Ectodermal cell (in vitro differentiated cells): ENCODE measurements at regions not wholly inside any gene's neighbourhood (a gene's known extent, or its start where the extent isn't known, plus 50 kb on each side); places are given as distances from the start of the nearest gene placed in this dataset.

Source experiments
- H3K27ac ChIP-seq: 2 replicates; pipeline ENCODE4 v1.7.0; 2013; ENCODE audit warnings: mild to moderate bottlenecking, low read depth, low read length; ENCODE audit not compliant: insufficient read depth, poor library complexity, severe bottlenecking
- H3K27me3 ChIP-seq: 2 replicates; pipeline ENCODE4 v1.7.0; 2013; ENCODE audit warnings: mild to moderate bottlenecking, low read length; ENCODE audit not compliant: insufficient read depth, control insufficient read depth, poor library complexity, severe bottlenecking
- H3K36me3 ChIP-seq: one replicate; pipeline ENCODE4 v1.7.0; 2013; ENCODE audit warnings: low read length; ENCODE audit not compliant: control insufficient read depth, insufficient read depth
- H3K4me1 ChIP-seq: one replicate; pipeline ENCODE4 v1.7.0; 2013; ENCODE audit warnings: low read length; ENCODE audit not compliant: control insufficient read depth, insufficient read depth
- H3K4me3 ChIP-seq: 2 replicates; pipeline ENCODE4 v1.7.0; 2013; ENCODE audit warnings: low read depth, low read length, control low read depth; ENCODE audit not compliant: insufficient read depth
- H3K9me3 ChIP-seq: 2 replicates; pipeline ENCODE4 v1.7.0; 2013; ENCODE audit warnings: mild to moderate bottlenecking, low read length, moderate library complexity; ENCODE audit not compliant: control insufficient read depth
- WGBS, 2 experiments: methylation state at CpG; one replicate each; pipeline ENCODE4 v1.1.7; 2013; ENCODE audit warnings: missing lambda C conversion rate in 2 of 2; 5-methylcytosine and 5-hydroxymethylcytosine counted together

DNA sequence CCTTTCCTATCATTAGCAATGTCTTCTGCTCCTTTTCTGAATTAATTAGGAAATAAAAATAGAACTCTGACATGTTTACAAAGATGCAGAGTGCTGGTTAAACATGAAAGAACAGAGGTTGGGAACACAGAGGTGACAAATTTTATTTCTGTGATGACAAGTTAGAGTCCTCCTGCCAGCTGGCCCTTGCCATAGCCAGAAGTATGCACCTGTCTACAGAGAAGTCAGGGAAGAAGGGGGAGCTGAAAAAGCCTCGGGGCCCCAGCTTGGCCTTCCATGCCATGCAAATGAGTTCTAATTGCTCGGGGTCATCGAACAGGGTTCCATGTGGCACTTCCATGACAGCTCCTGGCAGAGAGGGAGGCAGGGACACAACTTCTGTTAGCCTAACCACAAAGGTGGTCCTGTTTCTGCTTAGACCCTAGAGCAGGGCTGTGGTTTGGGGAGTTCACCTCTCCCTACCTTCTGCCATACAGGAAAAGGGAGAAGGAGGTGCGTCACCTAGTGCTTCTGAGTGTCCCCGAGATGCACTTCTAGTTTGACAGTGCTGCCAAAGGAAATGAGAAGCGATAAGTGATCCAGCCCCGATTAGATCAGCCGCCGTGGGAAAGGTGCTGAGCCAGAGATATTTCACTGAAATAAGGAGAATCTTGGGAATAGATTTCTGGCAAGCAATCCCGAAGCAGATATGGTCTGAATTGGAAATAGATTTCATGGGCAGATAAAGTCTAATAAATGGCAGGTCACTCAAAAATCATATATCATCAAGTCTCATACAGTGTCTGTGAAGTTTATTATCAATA lies 155.8 kb upstream of the FOXN3 start:
- Histone ChIP-seq H3K9me3 (no peaks in the 10 kb centered on the region), H3K27ac (no peak overlapping the region), H3K36me3 (no peaks in the 10 kb centered on the region), H3K4me3 (no peak overlapping the region), H3K4me1 (peaks cover 2% of the 10 kb centered on the region), H3K27me3 (no peaks in the 10 kb centered on the region)
- WGBS, 2 experiments, result 94% methylated on average over 10 of the region's 10 CpGs

DNA sequence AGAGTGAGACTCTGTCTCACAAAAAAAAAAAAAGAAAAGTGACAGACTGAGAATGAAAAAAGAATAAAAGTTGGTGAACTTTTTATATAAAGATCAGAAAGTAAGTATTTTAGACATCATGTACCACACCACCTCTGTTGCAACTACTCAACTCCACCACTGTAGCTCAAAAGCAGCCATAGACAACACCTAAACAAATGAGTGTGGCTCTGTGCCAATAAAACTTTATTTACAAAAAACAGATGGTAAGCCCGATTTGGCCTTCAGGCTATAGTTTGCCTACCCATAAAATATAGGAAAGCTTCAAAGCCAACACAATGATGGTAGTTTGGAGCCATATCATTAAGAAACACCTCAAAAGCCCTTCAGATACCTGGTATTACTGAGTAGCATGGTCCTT lies 154.5 kb upstream of the FOXN3 start:
- Histone ChIP-seq H3K36me3 (no peaks in the 10 kb centered on the region), H3K9me3 (no peaks in the 10 kb centered on the region), H3K4me1 (no peaks in the 10 kb centered on the region), H3K27me3 (no peaks in the 10 kb centered on the region), H3K4me3 (no peak overlapping the region), H3K27ac (no peak overlapping the region)
- 86 to 89% methylated on average over 1 of the region's 1 CpG for WGBS, 2 experiments

DNA sequence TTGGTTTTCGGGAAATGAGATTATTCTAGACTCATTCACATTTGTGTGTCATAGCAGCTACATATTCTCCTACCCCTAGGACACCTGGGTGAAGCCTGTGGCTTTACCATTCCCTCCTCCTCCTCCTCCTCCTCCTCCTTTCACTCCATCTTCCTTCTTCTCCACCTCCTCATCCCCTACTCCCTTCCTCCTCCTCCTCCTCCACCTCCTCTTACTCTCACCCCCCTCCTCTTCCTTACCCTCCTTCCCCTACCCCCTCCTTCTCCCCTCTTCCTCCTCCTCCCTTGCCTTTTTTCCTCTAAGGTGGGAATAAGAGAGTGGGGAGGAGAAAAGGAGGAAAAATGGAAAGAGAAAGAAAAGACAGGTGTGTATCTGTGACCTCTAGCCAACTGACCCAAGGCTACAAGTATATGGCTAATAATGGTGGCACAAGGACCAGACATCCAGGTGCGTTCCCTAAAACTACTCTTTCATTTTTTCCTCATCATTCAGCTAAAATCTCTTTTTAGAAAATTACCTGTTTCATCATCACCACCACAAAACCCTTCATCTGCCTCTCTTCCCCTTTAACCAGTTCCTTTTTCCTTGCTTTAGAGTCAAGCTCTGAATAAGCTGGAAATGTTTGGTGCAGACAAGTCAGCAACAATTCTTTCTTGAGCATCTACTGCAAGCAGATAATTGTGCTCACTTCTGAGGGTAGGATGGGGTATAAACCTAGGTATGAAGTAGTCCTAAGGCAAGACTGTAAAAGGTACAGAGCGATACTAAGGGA lies 149.8 kb upstream of the FOXN3 start:
- Histone ChIP-seq H3K27me3 (no peaks in the 10 kb centered on the region), H3K36me3 (no peaks in the 10 kb centered on the region), H3K4me3 (no peak overlapping the region), H3K4me1 (no peaks in the 10 kb centered on the region), H3K9me3 (no peaks in the 10 kb centered on the region), H3K27ac (no peak overlapping the region)
- WGBS, 2 experiments, result 79 to 80% methylated on average over 3 of the region's 3 CpGs

DNA sequence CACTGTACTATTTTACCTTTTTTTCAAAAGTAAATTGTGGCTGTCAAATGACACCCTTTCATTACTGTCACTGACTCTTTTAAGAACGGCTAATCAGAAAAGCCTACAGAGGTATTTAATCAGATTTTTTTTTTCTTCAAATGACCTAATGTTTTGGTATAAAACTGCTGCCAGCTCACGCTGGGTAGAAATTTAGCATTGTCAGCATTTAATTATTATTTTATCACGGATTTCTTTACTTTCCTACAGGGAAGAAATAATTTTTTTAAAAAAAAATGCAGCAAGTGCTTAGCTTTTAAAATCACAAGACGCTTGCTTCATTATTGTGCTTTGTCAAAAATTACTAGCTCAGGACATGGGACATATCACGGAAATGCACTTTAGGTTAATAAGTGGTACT lies 149.1 kb upstream of the FOXN3 start:
- Histone ChIP-seq H3K4me1 (no peaks in the 10 kb centered on the region), H3K4me3 (no peak overlapping the region), H3K27me3 (no peaks in the 10 kb centered on the region), H3K9me3 (no peaks in the 10 kb centered on the region), H3K36me3 (no peaks in the 10 kb centered on the region), H3K27ac (no peak overlapping the region)
- WGBS, 2 experiments, result 95 to 96% methylated on average over 3 to 5 of the region's 5 CpGs

DNA sequence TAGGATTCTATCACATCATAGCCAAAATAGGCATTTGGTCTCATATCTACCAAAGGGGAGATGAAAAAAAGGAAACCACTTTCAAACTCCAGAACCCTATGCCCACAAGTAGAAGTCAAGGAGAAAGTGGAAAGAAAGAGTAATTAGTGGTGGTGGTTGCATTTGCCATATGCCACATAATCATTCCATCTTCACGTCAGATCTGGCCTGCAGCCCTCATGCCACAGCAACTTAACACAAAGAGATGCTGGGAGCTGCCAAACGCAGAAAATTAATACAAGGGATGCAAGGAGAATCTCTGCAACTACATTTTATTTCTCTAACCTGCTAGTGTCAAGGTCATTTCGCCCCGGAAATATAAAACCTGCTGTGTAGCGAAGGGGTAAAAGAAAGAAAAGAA lies 148.6 kb upstream of the FOXN3 start:
- no peaks in the 10 kb centered on the region for H3K36me3 ChIP-seq

DNA sequence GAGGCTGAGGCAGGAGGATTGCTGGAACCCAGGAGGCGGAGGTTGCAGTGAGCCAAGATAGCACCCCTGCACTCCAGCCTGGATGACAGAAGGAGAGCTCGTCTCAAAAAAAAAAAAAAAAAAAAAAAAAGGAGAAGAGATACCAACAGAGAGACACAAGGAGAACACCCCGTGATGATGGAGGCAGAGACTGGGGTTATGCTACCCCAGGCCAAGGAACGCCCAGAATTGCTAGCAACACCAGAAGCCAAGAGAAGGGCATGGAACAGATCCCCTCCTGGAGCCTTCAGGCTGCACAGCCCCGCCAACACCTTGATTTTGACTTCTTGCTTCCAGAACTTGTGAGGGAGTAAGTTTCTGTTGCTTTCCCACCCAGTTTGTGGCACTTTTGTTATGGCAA lies 148.0 kb upstream of the FOXN3 start:
- H3K27ac ChIP-seq, result no peak overlapping the region
- no peaks in the 10 kb centered on the region for H3K4me1 ChIP-seq
- WGBS, 2 experiments, result 94 to 97% methylated on average over 5 of the region's 5 CpGs
- no peaks in the 10 kb centered on the region for H3K27me3 ChIP-seq
- no peak overlapping the region for H3K4me3 ChIP-seq
- H3K9me3 ChIP-seq, result no peaks in the 10 kb centered on the region
- no peaks in the 10 kb centered on the region for H3K36me3 ChIP-seq

More for the DNA sequence above, 148.6 kb upstream of the FOXN3 start:
- H3K9me3 ChIP-seq, result no peaks in the 10 kb centered on the region
- H3K4me1 ChIP-seq, result no peaks in the 10 kb centered on the region
- WGBS, 2 experiments, result 85 to 97% methylated on average over 5 of the region's 5 CpGs
- no peaks in the 10 kb centered on the region for H3K27me3 ChIP-seq
- H3K27ac ChIP-seq, result no peak overlapping the region
- H3K4me3 ChIP-seq, result no peak overlapping the region

DNA sequence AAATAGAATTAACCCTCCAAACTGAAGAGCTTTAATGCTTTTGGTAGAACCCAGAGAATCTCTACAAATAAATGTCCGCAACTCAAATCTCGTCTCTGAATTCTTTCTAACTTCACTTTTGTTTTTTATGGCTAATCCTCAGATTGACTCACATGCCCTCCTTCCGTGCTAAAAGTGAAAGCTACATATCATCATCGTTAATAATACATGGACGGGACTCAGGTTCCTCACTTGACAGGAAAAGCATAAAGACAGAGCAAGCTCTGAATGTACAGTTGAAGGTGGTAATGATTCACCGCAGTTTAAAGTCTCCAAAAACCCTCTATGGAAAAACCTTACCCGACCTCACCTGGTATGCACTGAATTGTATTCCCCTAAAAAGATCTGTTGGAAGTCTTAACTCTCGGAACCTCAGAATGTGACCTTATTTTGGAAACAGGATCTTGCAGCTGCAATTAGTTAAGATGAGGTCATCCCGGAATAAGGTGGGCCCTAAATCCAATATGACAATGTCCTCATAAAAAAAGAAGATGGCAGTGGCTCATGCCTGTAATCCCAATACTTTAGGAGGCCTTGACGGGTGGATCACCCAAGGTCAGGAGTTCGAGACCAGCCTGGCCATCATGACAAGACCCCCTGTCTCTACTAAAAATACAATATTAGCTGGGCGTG lies 147.4 kb upstream of the FOXN3 start:
- Histone ChIP-seq H3K4me1 (no peaks in the 10 kb centered on the region), H3K27me3 (no peaks in the 10 kb centered on the region), H3K9me3 (no peaks in the 10 kb centered on the region), H3K36me3 (no peaks in the 10 kb centered on the region), H3K4me3 (no peak overlapping the region), H3K27ac (no peak overlapping the region)
- 89% methylated on average over 12 of the region's 12 CpGs for WGBS, 2 experiments

DNA sequence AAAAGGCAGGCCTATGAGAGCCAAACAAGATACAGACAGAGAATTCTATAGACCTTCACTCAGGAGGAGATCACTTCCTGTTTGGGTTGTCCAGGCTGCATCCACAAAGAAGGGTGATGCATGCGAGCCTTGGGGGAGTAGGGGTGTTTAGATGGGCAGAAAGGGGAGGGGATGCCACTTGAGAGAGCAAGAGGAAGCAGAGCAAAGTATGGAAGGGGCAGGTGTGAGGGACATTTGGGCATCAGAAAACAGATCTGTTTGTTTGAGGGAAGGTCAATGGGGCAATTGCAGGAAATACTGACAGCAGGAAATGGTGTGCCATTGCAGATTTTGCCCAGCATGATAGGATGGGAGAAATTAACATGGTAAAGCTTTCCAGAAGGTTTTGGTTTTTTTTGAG lies 146.4 kb upstream of the FOXN3 start:
- WGBS, 2 experiments, result 89 to 94% methylated on average over 1 of the region's 1 CpG
- no peak overlapping the region for H3K4me3 ChIP-seq
- H3K36me3 ChIP-seq, result no peaks in the 10 kb centered on the region
- no peak overlapping the region for H3K27ac ChIP-seq
- no peaks in the 10 kb centered on the region for H3K27me3 ChIP-seq
- no peaks in the 10 kb centered on the region for H3K4me1 ChIP-seq
- H3K9me3 ChIP-seq, result no peaks in the 10 kb centered on the region

DNA sequence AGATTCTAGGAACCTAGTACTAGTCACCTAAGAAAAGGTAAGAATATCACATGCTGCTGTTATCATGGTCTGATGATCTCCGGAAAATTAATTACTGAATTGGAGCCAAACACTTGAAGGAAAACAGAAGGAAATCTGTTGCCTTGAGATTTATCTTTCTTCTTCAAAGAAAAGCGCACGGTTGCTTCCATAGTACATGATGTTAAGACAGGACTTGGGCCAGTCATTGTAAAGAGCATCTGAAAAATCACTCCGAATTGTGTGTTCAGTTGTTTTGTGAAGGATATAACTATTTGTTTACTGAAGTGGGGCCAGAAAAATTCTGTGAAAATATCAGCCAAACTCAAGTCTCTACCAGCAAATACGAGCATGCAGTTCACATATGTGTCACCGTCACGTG lies 134.9 kb upstream of the FOXN3 start:
- 95% methylated on average over 7 of the region's 7 CpGs for WGBS, 2 experiments
- no peak overlapping the region for H3K4me3 ChIP-seq
- H3K27me3 ChIP-seq, result no peaks in the 10 kb centered on the region
- H3K27ac ChIP-seq, result no peak overlapping the region
- no peaks in the 10 kb centered on the region for H3K36me3 ChIP-seq
- H3K9me3 ChIP-seq, result no peaks in the 10 kb centered on the region
- peaks cover 5% of the 10 kb centered on the region for H3K4me1 ChIP-seq

DNA sequence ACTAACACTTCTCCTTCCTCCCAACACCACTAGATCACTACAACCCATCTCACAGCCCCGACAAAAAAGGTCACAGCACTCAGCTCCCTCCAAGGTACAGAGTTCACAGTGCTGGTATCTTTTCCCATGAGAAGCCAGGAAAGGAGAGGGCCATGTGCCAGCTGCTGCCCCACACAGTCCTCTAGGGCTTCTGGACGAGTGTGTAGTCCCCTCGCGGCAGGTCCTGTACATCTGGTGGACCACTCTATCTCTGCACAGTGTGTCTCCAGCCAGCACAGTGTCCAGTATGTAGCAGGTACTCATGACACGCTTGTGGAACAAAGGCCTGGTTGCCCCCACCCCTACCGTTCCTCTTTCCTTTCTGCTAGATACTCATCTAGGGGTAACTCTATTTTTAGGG lies 134.4 kb upstream of the FOXN3 start:
- H3K4me1 ChIP-seq, result peaks cover 5% of the 10 kb centered on the region
- no peaks in the 10 kb centered on the region for H3K36me3 ChIP-seq
- H3K9me3 ChIP-seq, result no peaks in the 10 kb centered on the region
- H3K4me3 ChIP-seq, result no peak overlapping the region
- WGBS, 2 experiments, result 93 to 95% methylated on average over 6 of the region's 6 CpGs
- no peak overlapping the region for H3K27ac ChIP-seq
- no peaks in the 10 kb centered on the region for H3K27me3 ChIP-seq
